ENCODE measurements at regions not wholly inside any gene's neighbourhood (a gene's known extent, or its start where the extent isn't known, plus 50 kb on each side); places are given as distances from the start of the nearest gene placed in this dataset.

DNA sequence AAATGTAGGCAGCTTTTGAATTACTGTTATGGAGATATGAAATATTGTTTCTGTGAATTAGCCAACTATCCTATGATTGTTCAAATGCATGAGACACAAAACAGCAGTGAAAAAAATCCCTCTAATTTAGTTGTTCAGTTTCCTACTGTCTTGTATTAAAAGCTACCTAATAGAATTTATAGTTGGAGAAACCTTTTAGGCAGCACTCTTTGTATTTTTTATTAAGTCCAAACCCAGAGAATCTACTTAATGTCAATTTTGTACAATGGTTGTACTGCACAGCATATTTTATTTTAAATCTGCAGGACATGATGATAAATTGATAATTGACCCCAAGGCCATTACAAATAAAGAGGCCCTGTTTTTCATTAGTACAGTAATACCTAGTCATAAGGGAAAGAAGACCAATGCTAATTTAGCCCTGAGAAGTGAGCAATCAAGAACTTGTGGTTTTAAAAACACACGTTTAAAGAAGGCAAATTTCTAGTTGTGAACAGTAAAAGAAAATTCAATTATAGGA lies 607.5 kb downstream of the ISL1 start:
- no peak for DNase-seq (ENCODE audit: low read depth, low spot score)
- no peak overlapping the region for H3K4me3 Mint-ChIP-seq
- no peak overlapping the region for H3K27ac Mint-ChIP-seq (ENCODE audit: unreplicated experiment)
- H3K27me3 Mint-ChIP-seq (ENCODE audit: low read depth): peaks cover 87% of the 10 kb centered on the region
- TF ChIP-seq, protein P1, sequence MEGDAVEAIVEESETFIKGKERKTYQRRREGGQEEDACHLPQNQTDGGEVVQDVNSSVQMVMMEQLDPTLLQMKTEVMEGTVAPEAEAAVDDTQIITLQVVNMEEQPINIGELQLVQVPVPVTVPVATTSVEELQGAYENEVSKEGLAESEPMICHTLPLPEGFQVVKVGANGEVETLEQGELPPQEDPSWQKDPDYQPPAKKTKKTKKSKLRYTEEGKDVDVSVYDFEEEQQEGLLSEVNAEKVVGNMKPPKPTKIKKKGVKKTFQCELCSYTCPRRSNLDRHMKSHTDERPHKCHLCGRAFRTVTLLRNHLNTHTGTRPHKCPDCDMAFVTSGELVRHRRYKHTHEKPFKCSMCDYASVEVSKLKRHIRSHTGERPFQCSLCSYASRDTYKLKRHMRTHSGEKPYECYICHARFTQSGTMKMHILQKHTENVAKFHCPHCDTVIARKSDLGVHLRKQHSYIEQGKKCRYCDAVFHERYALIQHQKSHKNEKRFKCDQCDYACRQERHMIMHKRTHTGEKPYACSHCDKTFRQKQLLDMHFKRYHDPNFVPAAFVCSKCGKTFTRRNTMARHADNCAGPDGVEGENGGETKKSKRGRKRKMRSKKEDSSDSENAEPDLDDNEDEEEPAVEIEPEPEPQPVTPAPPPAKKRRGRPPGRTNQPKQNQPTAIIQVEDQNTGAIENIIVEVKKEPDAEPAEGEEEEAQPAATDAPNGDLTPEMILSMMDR (conservative IDR thresholded peaks at IDR 0.05): no peak
- no peaks in the 10 kb centered on the region for H3K9me3 Mint-ChIP-seq
- peaks cover 11% of the 10 kb centered on the region for H3K4me1 Mint-ChIP-seq
- H3K36me3 Mint-ChIP-seq (ENCODE audit: low read depth): no peaks in the 10 kb centered on the region

DNA sequence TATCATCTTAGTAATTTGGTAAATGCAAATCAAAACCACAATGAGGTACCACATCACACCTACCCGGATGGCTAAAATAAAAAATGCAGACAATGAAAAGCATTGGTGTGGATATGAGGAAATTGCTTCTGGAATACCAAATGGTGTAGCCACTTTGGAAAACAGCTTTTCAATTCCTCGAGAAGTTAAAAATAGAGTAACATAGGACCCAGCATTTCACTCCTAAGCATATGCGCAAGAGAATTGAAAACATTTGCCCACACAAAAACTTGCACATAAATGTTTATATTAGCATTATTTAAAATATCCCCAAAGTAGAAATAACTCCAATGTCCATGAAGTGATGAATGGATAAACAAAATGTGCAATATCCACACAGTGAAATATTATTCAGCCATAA lies 608.7 kb downstream of the ISL1 start:
- DNase-seq (ENCODE audit: low read depth, low spot score): no peak
- H3K27ac Mint-ChIP-seq (ENCODE audit: unreplicated experiment): no peak overlapping the region
- TF ChIP-seq, protein P1 (conservative IDR thresholded peaks at IDR 0.05): no peak
- peaks cover 11% of the 10 kb centered on the region for H3K4me1 Mint-ChIP-seq
- no peaks in the 10 kb centered on the region for H3K9me3 Mint-ChIP-seq
- no peaks in the 10 kb centered on the region for H3K36me3 Mint-ChIP-seq (ENCODE audit: low read depth)
- no peak overlapping the region for H3K4me3 Mint-ChIP-seq
- H3K27me3 Mint-ChIP-seq (ENCODE audit: low read depth): peaks cover 92% of the 10 kb centered on the region

DNA sequence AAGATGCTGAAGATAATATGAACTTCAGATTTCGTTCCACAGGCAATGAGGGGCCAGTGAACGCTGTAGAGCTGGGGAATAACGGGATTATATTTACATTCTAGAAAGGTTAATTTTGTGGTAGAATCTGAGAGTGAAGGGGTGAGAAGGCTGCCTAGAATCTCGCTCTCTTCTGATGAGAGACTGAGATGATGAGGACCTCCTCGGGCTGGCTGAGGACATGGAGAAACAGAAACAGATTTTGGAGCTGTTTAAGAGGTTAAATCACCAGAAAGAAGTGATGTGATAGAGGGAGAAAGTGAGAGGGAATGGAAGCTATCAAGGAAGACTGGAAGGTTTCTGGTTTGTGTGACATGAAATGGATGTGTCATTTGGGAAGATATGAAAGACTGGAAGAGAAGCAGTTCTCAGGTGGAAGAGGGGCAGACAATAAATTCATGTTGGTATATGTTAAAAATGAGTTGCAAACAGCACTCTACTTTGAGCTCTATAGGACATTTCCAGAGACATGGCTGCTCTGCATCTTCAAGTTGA lies 612.6 kb downstream of the ISL1 start:
- H3K4me1 Mint-ChIP-seq: peaks cover 5% of the 10 kb centered on the region
- H3K4me3 Mint-ChIP-seq: no peak overlapping the region
- peaks cover 91% of the 10 kb centered on the region for H3K27me3 Mint-ChIP-seq (ENCODE audit: low read depth)
- no peaks in the 10 kb centered on the region for H3K36me3 Mint-ChIP-seq (ENCODE audit: low read depth)
- H3K9me3 Mint-ChIP-seq: no peaks in the 10 kb centered on the region
- no peak overlapping the region for H3K27ac Mint-ChIP-seq (ENCODE audit: unreplicated experiment)
- no peak for DNase-seq (ENCODE audit: low read depth, low spot score)
- TF ChIP-seq, protein P1 (conservative IDR thresholded peaks at IDR 0.05): no peak

DNA sequence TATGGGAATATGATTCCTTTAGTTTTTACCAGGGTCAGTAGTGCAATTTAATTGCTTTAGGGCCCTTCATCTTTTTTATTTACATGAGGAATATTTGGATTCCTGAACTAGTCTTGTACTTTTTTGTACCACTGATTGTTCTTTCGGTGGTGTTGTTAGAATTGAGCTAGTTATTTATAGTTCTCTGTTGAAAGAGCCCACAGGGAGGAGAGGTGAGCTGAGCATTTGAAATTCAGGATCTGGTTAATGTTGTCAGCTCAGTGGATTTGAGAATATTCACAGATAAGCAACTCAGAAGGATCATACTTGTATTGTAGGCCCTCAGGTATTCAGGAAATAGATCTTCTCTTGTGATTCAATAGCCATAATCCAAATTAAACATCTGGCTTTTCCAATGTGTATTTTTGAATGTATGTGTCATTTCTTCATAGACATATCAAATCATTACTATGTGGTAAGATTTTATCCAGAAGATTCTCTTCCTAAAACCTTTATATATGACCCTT lies 613.2 kb downstream of the ISL1 start:
- Mint-ChIP-seq H3K27me3 (ENCODE audit: low read depth) (peaks cover 90% of the 10 kb centered on the region), H3K36me3 (ENCODE audit: low read depth) (no peaks in the 10 kb centered on the region)
- TF ChIP-seq, protein P1 (conservative IDR thresholded peaks at IDR 0.05): no peak

DNA sequence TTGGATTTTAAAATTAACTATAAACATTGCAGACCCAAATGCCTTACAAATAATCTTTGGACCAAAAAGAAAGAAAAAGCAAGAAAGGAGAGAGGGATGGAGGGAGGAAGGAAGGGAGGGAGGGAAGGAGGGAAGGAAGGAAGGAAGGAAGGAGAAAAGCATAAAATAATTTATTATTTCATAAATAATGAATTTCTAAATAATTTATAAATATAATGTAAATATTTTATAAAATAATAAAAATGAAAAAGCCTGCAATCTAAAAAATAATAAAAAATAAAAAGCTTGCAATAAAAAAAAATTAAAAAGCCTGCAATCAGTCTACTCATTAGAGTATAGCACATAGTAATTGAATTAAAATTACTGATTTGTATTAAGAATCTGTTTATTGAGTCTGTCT lies 614.3 kb downstream of the ISL1 start:
- no peaks in the 10 kb centered on the region for H3K9me3 Mint-ChIP-seq
- H3K4me3 Mint-ChIP-seq: no peak overlapping the region
- TF ChIP-seq, protein P1 (conservative IDR thresholded peaks at IDR 0.05): no peak
- no peak overlapping the region for H3K27ac Mint-ChIP-seq (ENCODE audit: unreplicated experiment)
- DNase-seq (ENCODE audit: low read depth, low spot score): no peak
- peaks cover 5% of the 10 kb centered on the region for H3K4me1 Mint-ChIP-seq
- peaks cover 88% of the 10 kb centered on the region for H3K27me3 Mint-ChIP-seq (ENCODE audit: low read depth)
- no peaks in the 10 kb centered on the region for H3K36me3 Mint-ChIP-seq (ENCODE audit: low read depth)

More for the DNA sequence above, 613.2 kb downstream of the ISL1 start:
- no peak for DNase-seq (ENCODE audit: low read depth, low spot score)
- Mint-ChIP-seq H3K4me3 (no peak overlapping the region), H3K27ac (ENCODE audit: unreplicated experiment) (no peak overlapping the region), H3K9me3 (no peaks in the 10 kb centered on the region), H3K4me1 (peaks cover 5% of the 10 kb centered on the region)

Data from neural crest cell (in vitro differentiated cells).